HepG2 (cell line): ENCODE measurements at regions not wholly inside any gene's neighbourhood (a gene's known extent, or its start where the extent isn't known, plus 50 kb on each side); places are given as distances from the start of the nearest gene placed in this dataset.
"Not testable (repeated sequence)": the region's sequence is repeated elsewhere in the genome, so short reads cannot be mapped to it uniquely, and the experiment has no call there.

Experiments used
- ADNP ChIP-seq: sonication (generic); formaldehyde crosslinking; IDR thresholded peaks from 2 replicates; pipeline ENCODE4 v1.4.0; 2020; ENCODE audit warnings: missing genetic modification reagents
- CEBPZ ChIP-seq: IDR thresholded peaks from 2 replicates; pipeline ENCODE4 v1.6.1; 2012; ENCODE audit warnings: low read length, improper control_type of control experiment
- CTCF ChIP-seq: sonication (generic); formaldehyde crosslinking; IDR thresholded peaks from 2 replicates; pipeline ENCODE4 v1.5.0; 2020; ENCODE audit warnings: mild to moderate bottlenecking, missing genetic modification reagents, moderate library complexity
- EZH2 ChIP-seq: conservative IDR thresholded peaks from 2 replicates; pipeline ENCODE4 v1.6.1; 2012; ENCODE audit warnings: mild to moderate bottlenecking, low read depth, low read length, moderate library complexity
- GRHL1 ChIP-seq: sonication (generic); formaldehyde crosslinking; conservative IDR thresholded peaks from 2 replicates; pipeline ENCODE4 v1.8.0; 2022; ENCODE audit warnings: missing genetic modification reagents
- POLR2A ChIP-seq, 2 experiments: IDR thresholded peaks; 2 replicates each; pipeline ENCODE4 v1.6.1; 2011; ENCODE audit warnings: low read depth in 2 of 2, low read length in 2 of 2, mild to moderate bottlenecking in 1 of 2, moderate library complexity in 1 of 2; ENCODE audit not compliant: insufficient read depth in 1 of 2
- RAD21 ChIP-seq: fragments of 450-650 bp; formaldehyde crosslinking; IDR thresholded peaks from 2 replicates; pipeline ENCODE4 v1.5.0; 2020; ENCODE audit warnings: mild to moderate bottlenecking
- STAT5B ChIP-seq: sonication (generic); formaldehyde crosslinking; IDR thresholded peaks from 2 replicates; pipeline ENCODE4 v1.4.0; 2020; ENCODE audit warnings: missing genetic modification reagents
- ZBTB7A ChIP-seq: sonication (generic); formaldehyde crosslinking; IDR thresholded peaks from 2 replicates; pipeline ENCODE4 v1.8.0; 2022; ENCODE audit warnings: mild to moderate bottlenecking, missing genetic modification reagents
- ZKSCAN1 ChIP-seq: fragments of 150-350 bp; IDR thresholded peaks from 2 replicates; pipeline ENCODE4 v1.6.1; 2014; ENCODE audit warnings: low read length
- ZNF609 ChIP-seq: sonication (generic); formaldehyde crosslinking; IDR thresholded peaks from 2 replicates; pipeline ENCODE4 v1.4.0; 2020; ENCODE audit warnings: mild to moderate bottlenecking, missing genetic modification reagents, borderline replicate concordance
- TF ChIP-seq, protein P1 (sequence below): sonication (generic); formaldehyde crosslinking; IDR thresholded peaks from 2 replicates; pipeline ENCODE4 v1.4.0; 2020; ENCODE audit warnings: missing genetic modification reagents
- TF ChIP-seq, protein P2 (sequence below): sonication (generic); formaldehyde crosslinking; conservative IDR thresholded peaks from 2 replicates; pipeline ENCODE4 v1.8.0; 2022; ENCODE audit warnings: mild to moderate bottlenecking, moderate library complexity, missing genetic modification reagents

- TF ChIP-seq ZBTB7A (CRISPR knock-in tag); GRHL1; ZNF609 (CRISPR knock-in tag); CEBPZ; RAD21 (CRISPR knock-in tag); CTCF (CRISPR knock-in tag); ZKSCAN1; STAT5B (CRISPR knock-in tag); EZH2; POLR2A (IDR thresholded peaks at IDR 0.05; ENCODE audit: insufficient read depth in 1 of 2, low read depth in 2 of 2, low read length in 2 of 2); ADNP: not testable (repeated sequence)
- TF ChIP-seq, protein P1, sequence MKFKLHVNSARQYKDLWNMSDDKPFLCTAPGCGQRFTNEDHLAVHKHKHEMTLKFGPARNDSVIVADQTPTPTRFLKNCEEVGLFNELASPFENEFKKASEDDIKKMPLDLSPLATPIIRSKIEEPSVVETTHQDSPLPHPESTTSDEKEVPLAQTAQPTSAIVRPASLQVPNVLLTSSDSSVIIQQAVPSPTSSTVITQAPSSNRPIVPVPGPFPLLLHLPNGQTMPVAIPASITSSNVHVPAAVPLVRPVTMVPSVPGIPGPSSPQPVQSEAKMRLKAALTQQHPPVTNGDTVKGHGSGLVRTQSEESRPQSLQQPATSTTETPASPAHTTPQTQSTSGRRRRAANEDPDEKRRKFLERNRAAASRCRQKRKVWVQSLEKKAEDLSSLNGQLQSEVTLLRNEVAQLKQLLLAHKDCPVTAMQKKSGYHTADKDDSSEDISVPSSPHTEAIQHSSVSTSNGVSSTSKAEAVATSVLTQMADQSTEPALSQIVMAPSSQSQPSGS (CRISPR knock-in tag), result not testable (repeated sequence)
- TF ChIP-seq, protein P2, sequence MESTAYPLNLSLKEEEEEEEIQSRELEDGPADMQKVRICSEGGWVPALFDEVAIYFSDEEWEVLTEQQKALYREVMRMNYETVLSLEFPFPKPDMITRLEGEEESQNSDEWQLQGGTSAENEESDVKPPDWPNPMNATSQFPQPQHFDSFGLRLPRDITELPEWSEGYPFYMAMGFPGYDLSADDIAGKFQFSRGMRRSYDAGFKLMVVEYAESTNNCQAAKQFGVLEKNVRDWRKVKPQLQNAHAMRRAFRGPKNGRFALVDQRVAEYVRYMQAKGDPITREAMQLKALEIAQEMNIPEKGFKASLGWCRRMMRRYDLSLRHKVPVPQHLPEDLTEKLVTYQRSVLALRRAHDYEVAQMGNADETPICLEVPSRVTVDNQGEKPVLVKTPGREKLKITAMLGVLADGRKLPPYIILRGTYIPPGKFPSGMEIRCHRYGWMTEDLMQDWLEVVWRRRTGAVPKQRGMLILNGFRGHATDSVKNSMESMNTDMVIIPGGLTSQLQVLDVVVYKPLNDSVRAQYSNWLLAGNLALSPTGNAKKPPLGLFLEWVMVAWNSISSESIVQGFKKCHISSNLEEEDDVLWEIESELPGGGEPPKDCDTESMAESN (CRISPR knock-in tag), result not testable (repeated sequence)
Observed at GRCh38 chr2:37758141-37758601, 86.7 kb upstream of the CDC42EP3 start.
